ENCODE measurements at regions not wholly inside any gene's neighbourhood (a gene's known extent, or its start where the extent isn't known, plus 50 kb on each side); places are given as distances from the start of the nearest gene placed in this dataset.

- 88% methylated on average over 5 of the region's 5 CpGs for WGBS
- Histone ChIP-seq H3K4me1 (replicated peaks) (no peaks in the 10 kb centered on the region), H3K9me3 (no peaks in the 10 kb centered on the region), H3K27ac (no peak overlapping the region), H3K27me3 (replicated peaks; ENCODE audit: insufficient read depth) (no peaks in the 10 kb centered on the region), H3K4me3 (no peak overlapping the region), H3K36me3 (no peaks in the 10 kb centered on the region)
- no peak for TF ChIP-seq CTCF (IDR thresholded peaks at IDR 0.05)
- no peak for TF ChIP-seq POLR2A (IDR thresholded peaks at IDR 0.05)
- TF ChIP-seq POLR2AphosphoS5 (IDR thresholded peaks at IDR 0.05) = no peak
- intact Hi-C loops (cut with DNase I) = no loop called here
- no peak for DNase-seq (ENCODE audit: low spot score)
Observed at GRCh38 chr9:28651050-28651722, 1077.9 kb upstream of the C9orf72 start.

- intact Hi-C loops (cut with DNase I) = no loop called here
Observed at GRCh38 chr9:28653216-28653615, 1079.9 kb upstream of the C9orf72 start.

GRCh38 chr9:28656727-28657126, 1083.4 kb upstream of the C9orf72 start:
- DNase-seq (ENCODE audit: low spot score) = no peak
- Histone ChIP-seq H3K27me3 (replicated peaks; ENCODE audit: insufficient read depth) (no peaks in the 10 kb centered on the region), H3K27ac (no peak overlapping the region), H3K4me1 (replicated peaks) (no peaks in the 10 kb centered on the region), H3K36me3 (no peaks in the 10 kb centered on the region), H3K9me3 (no peaks in the 10 kb centered on the region), H3K4me3 (no peak overlapping the region)
- WGBS = 49% methylated on average over 2 of the region's 2 CpGs
- TF ChIP-seq POLR2A (IDR thresholded peaks at IDR 0.05) = no peak
- no peak for TF ChIP-seq CTCF (IDR thresholded peaks at IDR 0.05)
- no peak for TF ChIP-seq POLR2AphosphoS5 (IDR thresholded peaks at IDR 0.05)
- intact Hi-C loops (cut with DNase I) = no loop called here

More at GRCh38 chr9:28653216-28653615, 1079.9 kb upstream of the C9orf72 start:
- no peak for TF ChIP-seq POLR2A (IDR thresholded peaks at IDR 0.05)
- TF ChIP-seq CTCF (IDR thresholded peaks at IDR 0.05) = no peak
- no peak for TF ChIP-seq POLR2AphosphoS5 (IDR thresholded peaks at IDR 0.05)
- H3K36me3 ChIP-seq = no peaks in the 10 kb centered on the region
- no peak for DNase-seq (ENCODE audit: low spot score)
- no peaks in the 10 kb centered on the region for H3K4me1 ChIP-seq (replicated peaks)
- H3K4me3 ChIP-seq = no peak overlapping the region
- no peak overlapping the region for H3K27ac ChIP-seq
- no peaks in the 10 kb centered on the region for H3K27me3 ChIP-seq (replicated peaks; ENCODE audit: insufficient read depth)
- WGBS = 89% methylated on average over 1 of the region's 1 CpG
- H3K9me3 ChIP-seq = no peaks in the 10 kb centered on the region

GRCh38 chr9:28661853-28662252, 1088.6 kb upstream of the C9orf72 start:
- H3K36me3 ChIP-seq = no peaks in the 10 kb centered on the region
- H3K27ac ChIP-seq = no peak overlapping the region
- intact Hi-C loops (cut with DNase I) = no loop called here
- WGBS = 92% methylated on average over 3 of the region's 3 CpGs
- no peaks in the 10 kb centered on the region for H3K4me1 ChIP-seq (replicated peaks)
- no peaks in the 10 kb centered on the region for H3K9me3 ChIP-seq
- TF ChIP-seq CTCF (IDR thresholded peaks at IDR 0.05) = no peak
- TF ChIP-seq POLR2AphosphoS5 (IDR thresholded peaks at IDR 0.05) = no peak
- TF ChIP-seq POLR2A (IDR thresholded peaks at IDR 0.05) = no peak
- no peak overlapping the region for H3K4me3 ChIP-seq
- DNase-seq (ENCODE audit: low spot score) = no peak
- H3K27me3 ChIP-seq (replicated peaks; ENCODE audit: insufficient read depth) = no peaks in the 10 kb centered on the region

- DNase-seq (ENCODE audit: low spot score) = no peak
- Histone ChIP-seq H3K27ac (no peak overlapping the region), H3K9me3 (no peaks in the 10 kb centered on the region), H3K4me3 (no peak overlapping the region), H3K36me3 (no peaks in the 10 kb centered on the region), H3K27me3 (replicated peaks; ENCODE audit: insufficient read depth) (no peaks in the 10 kb centered on the region), H3K4me1 (replicated peaks) (no peaks in the 10 kb centered on the region)
- 94% methylated on average over 2 of the region's 2 CpGs for WGBS
- no peak for TF ChIP-seq POLR2A (IDR thresholded peaks at IDR 0.05)
- TF ChIP-seq POLR2AphosphoS5 (IDR thresholded peaks at IDR 0.05) = no peak
- no peak for TF ChIP-seq CTCF (IDR thresholded peaks at IDR 0.05)
- intact Hi-C loops (cut with DNase I) = no loop called here
Observed at GRCh38 chr9:28662675-28663074, 1089.4 kb upstream of the C9orf72 start.

Measured in prostate gland (tissue), 2 donors.